Endothelial cell of umbilical vein (primary cell): ENCODE measurements at regions not wholly inside any gene's neighbourhood (a gene's known extent, or its start where the extent isn't known, plus 50 kb on each side); places are given as distances from the start of the nearest gene placed in this dataset.

Source experiments
- BruUV-seq: library from RNA; stranded (reverse); fragments of 400-500 nt; replicated peaks from 2 replicates; lab custom pipeline; 2021; lab: Mats Ljungman, UMichigan
- CTCF ChIA-PET: fragments of 300-600, 350-600 bp; sonication (Branson Sonifier 250); formaldehyde crosslinking; loops from one replicate; lab custom pipeline; 2021; ENCODE audit warnings: antibody characterized with exemption, inconsistent platforms; lab: Charles Lee
- POLR2A ChIA-PET: fragments of 300-600, 350-600 bp; sonication (Branson Sonifier 250); formaldehyde crosslinking; loops from one replicate; lab custom pipeline; 2021; ENCODE audit warnings: antibody characterized with exemption, inconsistent platforms; lab: Charles Lee
- DNase-seq: peaks from one replicate; pipeline ENCODE4 v3.0.0-alpha.2; 2011; ENCODE audit warnings: low read depth, low spot score
- FAIRE-seq: peaks from 2 replicates; lab custom pipeline; 2011; peaks lifted over from hg19 to GRCh38; lab: Jason Lieb, UNC
- H2AFZ ChIP-seq: 2 replicates; pipeline ENCODE4 v1.6.0; 2012; ENCODE audit warnings: low read depth, low read length, control low read depth, inconsistent platforms
- H3K27ac ChIP-seq: 2 replicates; pipeline ENCODE4 v1.5.1; 2011; ENCODE audit warnings: low read depth, mild to moderate bottlenecking, control low read depth, low read length, moderate library complexity; ENCODE audit not compliant: insufficient read depth
- H3K27me3 ChIP-seq, 2 experiments: 2 replicates each; pipeline versions ENCODE4 v1.6.0 to v1.6.1; 2011; ENCODE audit warnings: low read length in 2 of 2, mixed read lengths in 1 of 2; ENCODE audit not compliant: control insufficient read depth in 2 of 2, insufficient read depth in 2 of 2
- H3K36me3 ChIP-seq, 2 experiments: 2 replicates in 1 of 2; 3 replicates in 1 of 2; pipeline ENCODE4 v1.5.1; 2011; ENCODE audit warnings: low read length in 2 of 2, mild to moderate bottlenecking in 1 of 2, moderate library complexity in 1 of 2; ENCODE audit not compliant: control insufficient read depth in 2 of 2, insufficient read depth in 2 of 2; ENCODE audit errors: extremely low read depth in 1 of 2
- H3K4me1 ChIP-seq: 3 replicates; pipeline ENCODE4 v1.5.1; 2011; ENCODE audit warnings: mild to moderate bottlenecking, low read length; ENCODE audit not compliant: control insufficient read depth, insufficient read depth; ENCODE audit errors: extremely low read depth
- H3K4me2 ChIP-seq: 2 replicates; pipeline ENCODE4 v1.6.1; 2011; ENCODE audit warnings: low read length, control low read depth, mixed read lengths; ENCODE audit not compliant: insufficient read depth
- H3K4me3 ChIP-seq, 3 experiments: fragments of 200-600 bp in 1 of 3; sonication (generic), shearing (Covaris generic) in 1 of 3; replicated peaks in 1 of 3; 2 replicates each; pipeline ENCODE4 v1.5.1; 2011 to 2016; ENCODE audit warnings: control low read depth in 3 of 3, low read length in 3 of 3, mild to moderate bottlenecking in 2 of 3, inconsistent platforms in 1 of 3, low read depth in 1 of 3, moderate library complexity in 1 of 3; ENCODE audit not compliant: insufficient read depth in 1 of 3
- H3K79me2 ChIP-seq: 2 replicates; pipeline ENCODE4 v1.6.0; 2012; ENCODE audit warnings: low read length, inconsistent platforms; ENCODE audit not compliant: control insufficient read depth, insufficient read depth
- H3K9ac ChIP-seq: replicated peaks from 2 replicates; pipeline ENCODE3; 2011; ENCODE audit warnings: low read length, control low read depth; ENCODE audit not compliant: insufficient read depth; ENCODE audit errors: extremely low read depth
- H3K9me1 ChIP-seq: replicated peaks from 3 replicates; pipeline ENCODE4 v1.6.0; 2011; ENCODE audit warnings: mild to moderate bottlenecking, low read length; ENCODE audit not compliant: control insufficient read depth, insufficient read depth; ENCODE audit errors: extremely low read depth
- H3K9me3 ChIP-seq: replicated peaks from 2 replicates; pipeline ENCODE4 v1.5.1; 2012; ENCODE audit warnings: low read length, inconsistent platforms; ENCODE audit not compliant: control insufficient read depth, insufficient read depth
- H4K20me1 ChIP-seq: replicated peaks from 2 replicates; pipeline ENCODE3; 2011; ENCODE audit warnings: mild to moderate bottlenecking, low read length; ENCODE audit not compliant: control insufficient read depth, insufficient read depth; ENCODE audit errors: extremely low read depth
- CTCF ChIP-seq, 2 donors: IDR thresholded peaks; 1 replicate in 1 of 2; 2 replicates in 1 of 2; pipeline ENCODE4 v1.5.1; 2011; ENCODE audit warnings: low read length in 2 of 2, mild to moderate bottlenecking in 2 of 2, moderate library complexity in 2 of 2, control low read depth in 1 of 2, inconsistent platforms in 1 of 2, low read depth in 1 of 2; ENCODE audit not compliant: insufficient read depth in 1 of 2; ENCODE audit errors: extremely low read depth in 1 of 2
- EZH2 ChIP-seq: IDR thresholded peaks from 2 replicates; pipeline ENCODE4 v1.6.1; 2012; ENCODE audit warnings: borderline replicate concordance, low read depth, mild to moderate bottlenecking, moderate library complexity, low read length, inconsistent platforms; ENCODE audit not compliant: severe bottlenecking
- FOS ChIP-seq: IDR thresholded peaks from 2 replicates; pipeline ENCODE4 v1.6.1; 2011; ENCODE audit warnings: mild to moderate bottlenecking, low read length, moderate library complexity, borderline replicate concordance; ENCODE audit not compliant: insufficient read depth
- GATA2 ChIP-seq: IDR thresholded peaks from 2 replicates; pipeline ENCODE4 v1.7.0; 2011; ENCODE audit warnings: low read depth, mild to moderate bottlenecking, moderate library complexity, mixed read lengths, low read length; ENCODE audit not compliant: insufficient read length, insufficient read depth
- JUN ChIP-seq: IDR thresholded peaks from 2 replicates; pipeline ENCODE4 v1.6.1; 2011; ENCODE audit warnings: borderline replicate concordance, low read depth; ENCODE audit not compliant: insufficient read length, insufficient read depth
- MAX ChIP-seq: IDR thresholded peaks from 2 replicates; pipeline ENCODE4 v1.6.1; 2011; ENCODE audit not compliant: insufficient read depth, insufficient read length
- MYC ChIP-seq: IDR thresholded peaks from one replicate; pipeline ENCODE4 v1.6.1; 2011; ENCODE audit warnings: mild to moderate bottlenecking, low read depth, low read length
- POLR2A ChIP-seq: IDR thresholded peaks from 2 replicates; pipeline ENCODE4 v1.6.1; 2012; ENCODE audit warnings: low read depth, mild to moderate bottlenecking, control low read depth, low read length
- POLR2AphosphoS5 ChIP-seq: IDR thresholded peaks from 2 replicates; pipeline ENCODE4 v1.6.1; 2012; ENCODE audit warnings: low read depth, mild to moderate bottlenecking, control low read depth, low read length, moderate library complexity; ENCODE audit not compliant: insufficient read depth
- dilution Hi-C: fragments of 300-500 bp; cut with MboI; formaldehyde crosslinking; loops from one replicate; pipeline ENCODE4 v1.15.0; 2019; ENCODE audit warnings: low sequenced_read_pairs; ENCODE audit not compliant: extremely low pct_ligation_motif_present
- intact Hi-C: fragments of 100-400 bp; cut with micrococcal nuclease; formaldehyde crosslinking; loops from one replicate; pipeline ENCODE4 v1.10.0; 2022

- ChIA-PET POLR2A (no interaction called here), CTCF (no interaction called here)
- TF ChIP-seq EZH2: no peak
- TF ChIP-seq MYC: no peak
- TF ChIP-seq POLR2A: no peak
- TF ChIP-seq POLR2AphosphoS5: no peak
- no peak for TF ChIP-seq FOS
- TF ChIP-seq GATA2: no peak
- TF ChIP-seq CTCF (IDR thresholded peaks at IDR 0.05; ENCODE audit: extremely low read depth in 1 of 2, insufficient read depth in 1 of 2, low read depth in 1 of 2, low read length in 2 of 2): no peak
- no peak for TF ChIP-seq JUN
- TF ChIP-seq MAX: no peak
- no peak overlapping the region for H3K9ac ChIP-seq
- no peak overlapping the region for H3K4me2 ChIP-seq
- H3K27me3 ChIP-seq: no peaks in the 10 kb centered on the region
- no peaks in the 10 kb centered on the region for H3K79me2 ChIP-seq
- peaks cover 2% of the 10 kb centered on the region for H3K9me3 ChIP-seq
- H3K36me3 ChIP-seq: no peaks in the 10 kb centered on the region
- DNase-seq (no peak), FAIRE-seq (no peak)
- no peak overlapping the region for H3K27ac ChIP-seq
- intact Hi-C loops: no loop called here
- H3K4me1 ChIP-seq: no peaks in the 10 kb centered on the region
- no TSS peak for BruUV-seq
- H3K9me1 ChIP-seq: no peaks in the 10 kb centered on the region
- dilution Hi-C loops: no loop called here
- H4K20me1 ChIP-seq: no peaks in the 10 kb centered on the region
- H3K4me3 ChIP-seq: no peak overlapping the region
- H2AFZ ChIP-seq: no peak overlapping the region
Measured at GRCh38 chr20:61134296-61135030, 117.6 kb upstream of the CDH4 start.
